Activated naive CD4-positive, alpha-beta T cell treated with Interleukin-2 at 50 U/mL for 16 hours (primary cell): ENCODE measurements at regions not wholly inside any gene's neighbourhood (a gene's known extent, or its start where the extent isn't known, plus 50 kb on each side); places are given as distances from the start of the nearest gene placed in this dataset.

Experiments
- DNase-seq: peaks from one replicate; pipeline ENCODE4 v3.0.0-alpha.2; 2020

DNA sequence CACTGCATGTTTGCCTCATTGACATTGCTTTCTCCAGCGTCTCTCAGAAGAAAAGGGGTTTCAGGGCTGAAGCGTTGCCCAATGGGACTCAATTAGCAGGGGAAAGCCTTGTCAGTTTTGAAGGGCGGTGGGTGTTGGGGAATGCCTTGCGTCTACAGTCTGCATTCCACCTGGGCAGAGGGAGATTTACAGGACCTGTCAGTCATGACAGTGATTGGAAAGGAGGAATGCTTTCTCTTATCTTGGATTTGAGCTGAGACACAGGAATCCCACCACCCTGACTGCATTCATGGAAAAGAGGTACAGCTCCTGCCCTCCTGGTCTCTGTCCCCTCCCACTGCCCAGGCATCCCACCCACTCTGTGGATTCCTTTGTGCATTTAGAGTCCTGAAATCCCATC, 123.9 kb downstream of the ACKR3 start:
- no peak for DNase-seq

DNA sequence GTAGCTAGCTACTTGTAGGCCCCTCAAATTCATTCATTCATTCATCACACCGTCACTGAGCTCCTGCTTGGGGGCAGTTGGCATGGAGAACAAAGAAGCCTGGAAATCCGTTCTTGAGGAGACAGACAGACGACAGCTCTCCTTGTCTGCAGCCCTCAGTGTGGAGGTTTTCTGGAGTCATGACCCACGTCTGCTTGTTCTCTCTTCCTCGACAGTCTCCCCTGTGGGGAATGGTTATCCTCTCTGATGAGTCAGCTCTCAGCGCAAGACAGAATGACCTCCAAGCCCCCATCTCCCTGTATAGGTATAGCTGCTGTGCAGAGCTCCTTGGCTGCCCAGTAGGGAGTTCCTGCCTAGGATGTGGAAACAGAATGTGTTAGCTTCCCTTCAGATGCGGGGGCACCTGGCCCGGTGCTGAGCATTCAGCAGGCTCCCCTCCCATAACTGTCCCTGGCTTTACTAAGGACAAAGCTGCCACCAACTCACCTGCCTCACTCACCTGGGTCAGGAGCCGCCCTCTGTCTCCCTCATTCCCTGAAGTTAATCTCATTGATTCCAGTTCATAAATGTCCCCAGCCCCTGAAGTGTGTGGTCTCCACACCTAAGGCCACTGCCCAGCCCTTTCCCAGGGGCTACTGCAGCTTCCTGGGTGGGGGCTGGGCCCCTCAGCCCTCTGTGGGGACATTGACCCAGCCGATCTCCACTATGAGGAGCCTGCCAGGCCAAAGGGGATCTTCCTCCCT, 124.7 kb downstream of the ACKR3 start:
- DNase-seq, result no peak

DNA sequence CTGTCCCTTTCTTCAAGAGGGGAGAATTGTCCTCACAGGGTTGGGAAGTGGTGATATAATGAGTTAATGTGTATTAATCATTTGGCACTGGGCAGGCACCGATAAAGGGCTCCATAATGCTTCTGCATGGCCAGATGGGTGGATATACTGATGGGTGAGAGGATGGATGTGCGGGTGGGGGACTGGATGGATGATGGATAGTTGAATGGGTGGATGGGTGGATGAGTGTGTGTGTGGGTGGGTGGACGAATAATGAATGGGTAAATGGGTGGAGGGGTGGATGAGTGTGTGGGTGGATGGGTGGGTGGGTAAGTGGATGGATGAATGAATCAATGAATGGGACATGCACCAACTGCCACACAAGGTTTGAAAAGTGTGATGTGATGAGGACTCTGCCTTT, 127.2 kb downstream of the ACKR3 start:
- DNase-seq, result no peak

DNA sequence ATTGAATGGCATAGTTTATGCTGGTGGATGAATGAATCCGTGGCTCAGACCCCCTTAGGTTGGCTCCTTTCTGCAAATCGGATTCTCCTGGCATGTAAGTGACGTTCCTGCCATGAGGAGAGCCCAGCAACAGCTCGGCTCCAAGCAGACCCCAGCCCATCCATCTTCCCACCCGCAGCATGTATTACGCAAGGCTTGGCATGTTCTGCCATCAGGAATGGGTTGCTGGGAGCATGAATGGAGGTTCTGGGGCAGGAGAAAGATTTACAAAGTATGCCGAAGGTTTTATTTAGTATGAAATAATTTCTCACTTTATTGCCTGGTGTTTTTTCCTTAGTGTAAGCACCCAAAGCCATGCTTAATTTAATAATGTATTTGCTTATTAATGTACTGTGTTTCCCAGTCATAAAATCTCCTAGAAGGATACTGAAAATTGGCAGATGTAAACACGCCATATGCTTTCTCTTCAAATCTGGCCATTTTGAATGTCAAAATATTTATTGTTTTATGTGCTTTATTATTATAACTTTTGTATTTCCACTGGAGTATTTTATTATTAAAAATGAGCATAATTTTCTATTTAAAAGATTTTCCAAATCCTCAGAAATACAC, 128.5 kb downstream of the ACKR3 start:
- no peak for DNase-seq

DNA sequence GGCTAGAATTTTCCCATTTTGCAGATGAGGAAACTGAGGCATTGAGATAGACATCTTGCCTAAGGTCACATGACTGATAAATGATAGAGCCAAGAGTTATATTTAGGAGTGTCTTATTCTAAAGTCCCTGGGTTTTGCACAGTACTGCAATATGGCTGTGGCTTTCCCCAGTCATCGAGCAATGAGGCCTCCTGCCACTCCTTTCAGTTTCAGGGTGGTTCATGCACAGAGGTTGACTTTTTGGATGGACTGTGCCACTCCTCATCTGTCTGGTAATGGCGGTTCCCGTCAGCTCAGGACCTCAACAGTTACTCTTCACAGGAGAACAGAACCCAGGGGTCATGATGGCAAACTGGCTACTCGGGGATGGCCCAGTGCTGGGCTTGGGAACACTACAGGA, 131.1 kb downstream of the ACKR3 start:
- no peak for DNase-seq

DNA sequence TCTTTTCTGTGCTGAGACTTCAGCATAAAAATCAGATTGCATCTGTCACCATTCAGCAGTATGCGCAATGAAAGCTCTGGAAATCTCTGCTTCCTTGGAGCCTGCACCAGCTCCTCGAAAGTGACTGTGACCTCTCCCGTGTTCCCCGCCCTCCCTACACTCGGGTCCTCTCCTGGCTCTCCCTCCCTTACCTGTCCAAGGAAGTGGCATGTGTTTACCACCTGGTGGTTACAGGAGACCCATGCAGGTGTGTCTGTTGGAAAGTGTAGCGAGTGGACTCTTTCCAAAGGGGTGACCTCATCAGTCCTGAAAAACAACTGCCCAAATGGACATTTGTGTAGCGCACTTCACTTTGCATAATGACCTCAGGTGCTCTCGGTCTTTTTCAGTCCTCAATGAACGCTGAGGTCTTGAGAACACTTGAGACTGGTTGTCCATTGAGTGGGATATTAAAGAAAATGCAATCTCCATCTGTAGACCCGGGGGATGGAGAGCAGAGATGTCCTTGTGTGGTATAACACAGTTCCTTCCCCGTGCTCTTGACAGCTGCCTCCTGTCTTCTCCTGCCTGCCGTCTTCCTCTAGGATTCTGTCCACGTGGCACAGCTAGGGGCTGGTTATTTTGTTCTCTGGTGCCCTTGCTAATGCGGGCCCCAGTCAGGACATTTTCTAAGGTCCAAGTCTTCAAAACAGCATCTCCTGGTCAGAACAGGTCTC, 133.2 kb downstream of the ACKR3 start:
- no peak for DNase-seq

DNA sequence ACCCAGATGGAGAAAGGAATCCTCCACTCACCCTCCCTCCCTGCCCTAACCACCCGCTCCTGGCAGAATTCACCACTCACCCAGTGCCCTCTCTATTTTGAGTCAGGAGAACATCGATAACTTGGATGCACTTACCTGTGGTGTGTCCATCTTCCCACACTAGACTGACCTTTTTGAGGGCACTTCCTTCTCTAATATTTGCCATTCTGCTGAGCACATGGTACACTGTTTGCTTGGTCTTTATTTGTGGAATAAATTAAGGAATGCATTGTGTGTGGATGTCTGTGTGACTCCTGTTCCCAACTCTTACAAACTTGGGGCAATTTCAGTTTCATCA, 133.7 kb downstream of the ACKR3 start:
- DNase-seq, result no peak

DNA sequence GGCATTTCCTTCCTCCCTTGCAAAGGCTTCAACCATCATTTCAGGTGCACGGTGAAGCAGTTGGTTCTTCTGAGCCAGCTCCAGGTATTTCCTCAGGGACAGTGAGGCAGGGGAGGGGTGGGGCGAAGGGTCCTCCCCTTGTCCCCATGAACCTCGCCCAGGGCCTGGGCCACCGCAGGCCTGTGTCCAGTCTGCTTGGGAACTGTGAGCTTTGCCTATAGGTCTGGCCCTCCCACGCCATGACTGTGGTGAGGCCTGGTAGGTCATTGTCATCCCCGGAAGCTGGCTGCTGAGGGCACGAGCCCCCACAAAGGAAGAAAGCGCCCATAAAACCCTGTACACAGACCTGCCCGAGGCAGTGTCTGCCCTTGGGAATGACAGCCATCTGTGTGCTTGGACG, 134.3 kb downstream of the ACKR3 start:
- DNase-seq, result no peak

DNA sequence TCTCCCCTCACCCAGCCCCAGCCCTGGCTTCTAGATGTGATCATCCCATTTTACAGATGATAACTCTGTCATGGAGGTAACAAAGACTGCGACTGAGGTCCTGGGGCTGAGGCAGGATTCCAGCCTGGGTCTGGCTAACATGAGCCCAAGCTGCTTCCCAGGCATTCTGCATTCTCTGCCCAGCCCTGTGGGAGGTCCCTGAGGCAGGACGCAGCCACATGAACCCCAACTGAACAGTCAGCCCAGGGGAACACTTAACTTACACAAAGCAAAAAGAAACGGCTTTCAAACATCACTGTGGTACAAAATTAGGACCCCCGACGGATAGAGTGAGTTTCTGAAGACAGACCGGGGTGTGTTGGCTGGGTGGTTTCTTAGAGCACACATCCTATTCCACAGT, 135.3 kb downstream of the ACKR3 start:
- DNase-seq, result no peak

DNA sequence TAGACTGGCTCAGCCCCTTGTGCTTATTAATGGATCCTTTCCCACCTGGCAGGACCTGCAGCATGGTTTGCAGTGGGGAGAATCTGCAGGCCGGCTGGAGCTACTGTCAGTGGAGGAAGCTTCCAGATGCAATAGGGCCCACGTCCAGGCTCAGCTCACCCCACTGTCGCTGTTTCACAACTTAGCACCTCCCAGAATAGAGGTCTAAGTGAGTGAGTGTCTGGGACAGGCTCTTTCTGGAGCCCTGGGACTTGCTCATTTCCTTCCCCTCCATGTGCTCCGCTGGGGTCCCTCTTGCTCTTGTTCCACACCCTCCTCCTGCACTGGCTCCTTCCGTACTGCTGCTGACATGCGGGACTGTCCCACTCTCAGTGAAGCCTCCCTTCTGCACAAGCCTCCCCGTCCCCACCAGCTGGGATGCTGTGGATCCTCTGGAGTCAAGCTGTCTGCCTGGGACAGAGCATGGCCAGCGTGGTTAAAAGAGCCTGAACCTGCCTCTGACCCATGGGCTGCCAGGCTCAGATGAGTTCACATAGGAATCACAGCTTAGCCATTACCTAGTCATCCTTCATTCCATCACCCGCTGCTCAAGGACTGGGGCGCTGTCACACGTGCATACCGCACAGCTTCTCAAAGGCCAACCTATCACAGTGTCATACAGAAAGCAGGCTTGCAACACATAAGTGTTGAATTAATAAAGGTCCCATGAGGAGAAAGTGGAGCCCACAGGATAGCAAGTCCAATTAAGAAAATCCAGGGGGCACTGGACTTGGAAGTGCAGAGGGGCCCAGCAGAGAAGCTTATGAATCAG, 135.9 kb downstream of the ACKR3 start:
- no peak for DNase-seq

DNA sequence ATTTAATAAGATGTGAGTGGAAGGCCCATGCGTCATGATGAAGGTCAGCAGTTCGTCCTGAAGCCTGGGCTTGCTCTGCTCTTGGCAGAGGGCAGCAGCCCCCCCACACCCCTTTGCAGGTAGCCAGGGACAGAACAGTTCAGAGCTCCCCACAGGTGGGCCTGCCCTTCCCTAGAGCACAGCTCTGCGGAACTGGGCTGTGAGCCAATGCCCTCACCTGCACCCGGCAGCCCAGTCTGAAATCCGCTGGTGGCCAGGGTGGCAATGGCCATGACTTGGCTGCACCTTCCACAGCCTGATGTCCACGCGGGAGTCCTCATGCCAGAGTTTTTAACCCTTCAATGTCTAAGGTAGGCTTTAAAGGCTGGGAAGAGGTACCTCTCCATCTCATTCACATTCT, 136.7 kb downstream of the ACKR3 start:
- no peak for DNase-seq

DNA sequence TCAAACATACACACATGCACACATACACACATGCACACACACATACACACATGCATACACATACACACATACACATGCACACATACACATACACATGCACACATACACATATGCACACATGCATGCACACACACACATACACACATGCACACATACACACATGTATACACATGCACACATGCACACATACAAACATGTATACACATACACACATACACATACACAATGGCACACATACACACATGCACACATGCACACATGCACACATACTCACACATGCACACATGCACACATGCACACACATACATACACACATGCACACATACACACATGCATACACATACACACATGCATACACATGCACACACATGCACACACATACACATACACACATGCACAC, 137.2 kb downstream of the ACKR3 start:
- no peak for DNase-seq

DNA sequence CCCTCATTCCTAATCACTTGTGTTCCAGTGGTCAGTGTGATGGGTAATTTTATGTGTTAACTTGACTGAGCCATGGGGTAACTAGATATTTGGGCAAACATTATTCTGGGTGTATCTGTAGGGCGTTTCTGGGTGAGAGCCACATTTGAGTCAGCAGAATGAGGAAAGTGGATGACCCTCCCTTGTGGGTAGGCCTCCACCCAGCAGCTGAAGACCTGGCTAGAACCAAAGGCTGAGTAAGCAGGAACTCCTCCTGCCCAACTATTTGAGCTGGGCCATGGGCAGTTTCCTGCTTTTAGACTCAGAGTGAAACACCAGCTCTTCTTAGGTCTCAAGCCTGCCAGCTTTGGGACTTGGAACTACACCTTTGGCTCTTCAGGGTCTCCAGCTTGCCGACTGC, 141.8 kb downstream of the ACKR3 start:
- DNase-seq, result no peak

DNA sequence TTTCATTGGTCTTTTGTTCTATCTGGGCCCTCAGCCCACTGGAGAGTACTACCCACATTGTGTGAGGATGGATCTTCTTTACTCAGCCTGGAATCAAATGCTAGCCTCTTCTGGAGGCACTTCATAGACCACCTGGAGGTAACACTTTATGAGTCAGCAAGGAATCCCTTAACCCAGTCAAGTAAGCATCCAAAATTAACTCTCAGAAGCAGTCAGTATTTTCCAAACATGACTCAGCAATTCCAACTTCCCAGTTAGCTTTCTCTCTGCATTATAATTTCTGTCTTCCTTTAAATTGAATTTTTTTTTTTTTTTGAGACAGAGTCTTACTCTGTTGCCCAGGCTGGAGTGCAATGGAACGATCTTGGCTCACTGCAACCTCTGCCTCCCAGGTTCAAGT, 142.7 kb downstream of the ACKR3 start:
- no peak for DNase-seq

DNA sequence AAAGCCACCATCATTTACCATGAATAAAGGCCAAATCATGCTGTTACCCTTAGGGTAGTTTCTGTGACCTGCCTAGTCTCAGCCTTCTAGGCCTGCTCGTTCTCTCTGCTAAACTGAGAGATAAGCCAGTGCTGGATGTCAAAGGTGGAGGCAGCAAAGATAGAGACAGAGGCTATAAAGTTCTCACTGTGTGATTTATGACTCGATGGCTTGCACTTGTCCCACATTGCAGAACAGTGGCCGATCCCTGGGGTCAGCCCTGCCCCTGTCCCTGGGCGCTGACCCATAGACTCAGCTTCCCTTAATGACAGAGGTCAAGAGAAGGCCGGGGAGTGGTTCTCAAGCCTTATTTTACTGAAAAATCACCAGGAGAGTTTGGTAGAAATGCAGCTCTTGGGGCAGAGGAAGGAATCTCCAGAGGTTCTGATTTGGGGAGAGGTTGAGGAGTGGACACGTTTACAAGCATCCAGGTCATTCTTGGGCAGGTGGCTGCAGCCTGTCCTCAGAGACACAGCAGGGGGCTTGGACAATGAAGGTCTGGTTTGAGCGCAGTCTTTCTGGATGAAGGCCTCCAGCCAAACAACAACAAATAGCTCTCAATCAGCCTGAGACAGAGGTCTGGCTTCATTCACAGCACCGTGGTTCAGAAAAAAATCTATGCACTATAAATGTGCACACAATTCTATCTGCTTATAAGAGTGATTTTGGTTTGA, 143.5 kb downstream of the ACKR3 start:
- DNase-seq, result no peak

DNA sequence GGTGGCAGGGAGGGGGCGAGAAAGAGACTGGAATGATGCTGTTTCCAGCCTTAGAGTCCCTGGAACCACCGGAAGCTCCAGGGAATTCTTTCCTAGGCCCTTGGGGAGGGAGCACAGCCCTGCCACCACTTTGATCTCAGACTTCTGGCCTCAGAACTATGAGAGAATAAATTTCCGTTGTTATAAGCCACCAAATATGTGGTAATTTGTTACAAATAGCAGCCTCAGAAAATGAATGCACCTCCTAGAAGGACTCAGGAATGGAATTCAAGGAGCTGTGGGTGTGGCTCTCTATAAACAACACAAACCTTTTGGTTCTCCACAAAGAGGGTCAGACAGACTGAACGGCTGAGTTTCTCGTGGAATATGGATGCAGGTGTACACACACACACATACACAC, 144.5 kb downstream of the ACKR3 start:
- no peak for DNase-seq

DNA sequence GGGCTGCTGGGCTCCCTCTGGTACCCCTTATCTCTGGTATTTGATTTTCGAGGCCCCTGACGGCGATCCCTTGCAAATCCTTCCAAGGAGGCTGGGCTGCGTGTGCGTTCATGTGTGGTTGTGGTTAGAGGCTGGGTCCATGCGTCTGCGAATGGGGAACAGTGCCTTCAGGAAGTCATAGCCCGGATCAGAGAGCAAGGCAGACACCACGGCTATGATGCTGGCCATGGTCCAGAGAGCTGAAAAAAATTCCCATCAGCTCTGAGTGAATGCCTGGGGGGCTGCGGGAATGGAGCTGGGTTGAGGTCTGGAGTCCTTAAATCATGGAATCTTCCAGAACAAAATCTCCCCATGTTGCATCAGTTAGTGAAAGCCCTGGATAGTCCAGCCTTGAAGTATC, 145.5 kb downstream of the ACKR3 start:
- DNase-seq, result no peak

DNA sequence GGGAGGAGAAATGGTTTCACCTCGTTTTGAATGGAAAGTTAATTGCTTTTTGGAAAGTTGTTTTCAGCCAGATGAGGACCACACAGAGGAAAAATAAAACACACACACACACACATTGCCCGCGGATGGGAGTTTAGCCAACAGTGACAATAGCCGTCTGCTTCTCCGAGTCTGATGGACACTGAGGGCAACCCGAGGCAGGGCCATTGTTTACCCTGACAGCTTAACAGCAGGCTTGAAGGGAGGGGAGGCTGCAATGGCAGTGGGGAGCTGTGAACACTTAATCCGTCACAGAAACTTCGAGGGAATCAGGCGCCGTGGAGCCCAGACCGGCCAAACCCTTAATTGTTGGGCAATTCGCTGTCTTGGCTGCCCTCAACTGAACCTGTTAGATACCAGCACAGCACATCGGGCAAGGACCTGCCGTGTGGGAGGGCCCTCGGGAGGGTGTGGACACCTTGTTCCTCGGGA, 145.9 kb downstream of the ACKR3 start:
- DNase-seq, result no peak

DNA sequence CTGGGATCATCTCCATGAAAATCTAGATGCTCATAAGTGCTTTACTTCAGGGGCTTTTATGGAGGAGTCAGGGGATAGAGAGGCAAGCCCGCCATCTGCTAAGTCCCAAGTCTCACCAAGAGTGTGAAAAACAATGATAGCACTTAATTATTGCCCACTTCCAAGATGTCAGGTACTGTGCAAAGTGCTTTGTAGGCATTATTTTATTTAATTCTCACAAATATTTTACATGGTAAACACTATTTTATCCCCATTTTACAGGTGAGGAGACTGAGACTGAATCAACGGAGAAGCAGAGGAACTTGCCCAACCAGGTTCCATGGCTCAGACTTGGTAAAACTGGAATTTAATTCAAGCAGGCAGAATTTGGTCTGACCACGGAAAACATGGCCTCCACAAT, 147.5 kb downstream of the ACKR3 start:
- DNase-seq, result no peak

DNA sequence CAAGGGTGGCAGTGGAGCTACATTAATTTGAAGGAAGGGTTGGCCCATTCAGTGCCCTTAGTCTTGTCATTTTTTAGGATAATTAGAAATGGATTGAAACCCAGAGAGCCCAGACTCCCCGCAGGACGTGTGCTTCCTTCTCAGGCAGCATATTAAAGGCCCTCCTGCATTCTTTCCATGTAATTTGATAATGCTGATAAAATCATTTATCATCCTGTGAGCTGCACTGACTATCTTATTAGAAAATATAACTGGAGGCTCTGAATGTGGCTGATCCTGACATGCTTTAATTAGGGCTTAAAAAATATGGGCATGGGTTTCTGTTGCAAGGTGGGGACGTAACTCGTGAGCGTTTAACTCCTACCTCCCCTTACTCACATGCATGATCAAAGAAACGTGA, 148.1 kb downstream of the ACKR3 start:
- no peak for DNase-seq

DNA sequence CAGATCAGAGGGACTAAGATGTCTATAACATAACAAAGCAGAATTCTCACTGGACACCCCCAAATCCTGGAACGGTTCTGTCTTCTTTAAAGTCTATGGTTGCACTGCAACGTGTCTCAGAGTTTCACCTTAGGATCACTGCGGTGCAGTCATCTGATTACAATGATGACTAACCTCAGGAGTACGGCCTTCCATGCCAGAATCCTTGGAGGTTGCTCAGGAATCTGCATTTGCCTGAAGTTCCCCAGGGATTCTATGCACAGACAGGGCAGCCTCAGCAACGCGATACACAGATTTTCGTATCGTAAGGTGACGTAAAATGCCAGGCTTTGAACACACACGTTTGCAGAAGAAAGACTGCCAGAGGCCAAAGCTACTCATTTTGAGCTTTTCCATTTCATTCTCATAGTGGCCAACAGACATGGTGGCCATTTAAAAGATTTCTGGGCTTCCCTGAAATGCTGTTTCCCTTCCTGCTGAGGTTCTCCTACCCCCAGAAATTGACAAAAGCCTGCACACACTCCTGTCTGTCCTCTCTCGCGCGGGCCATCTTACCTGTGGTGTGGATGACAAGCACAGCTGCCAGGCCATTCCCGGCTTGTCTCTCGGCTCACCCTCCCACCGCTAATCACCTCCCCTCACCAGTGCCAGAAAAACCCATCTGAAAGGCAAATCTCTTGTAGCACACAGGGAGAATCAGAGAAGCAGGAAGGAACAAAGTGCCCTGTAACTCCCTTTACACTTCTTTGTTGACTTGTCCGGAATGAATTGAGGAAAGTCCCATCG, 148.8 kb downstream of the ACKR3 start:
- no peak for DNase-seq

DNA sequence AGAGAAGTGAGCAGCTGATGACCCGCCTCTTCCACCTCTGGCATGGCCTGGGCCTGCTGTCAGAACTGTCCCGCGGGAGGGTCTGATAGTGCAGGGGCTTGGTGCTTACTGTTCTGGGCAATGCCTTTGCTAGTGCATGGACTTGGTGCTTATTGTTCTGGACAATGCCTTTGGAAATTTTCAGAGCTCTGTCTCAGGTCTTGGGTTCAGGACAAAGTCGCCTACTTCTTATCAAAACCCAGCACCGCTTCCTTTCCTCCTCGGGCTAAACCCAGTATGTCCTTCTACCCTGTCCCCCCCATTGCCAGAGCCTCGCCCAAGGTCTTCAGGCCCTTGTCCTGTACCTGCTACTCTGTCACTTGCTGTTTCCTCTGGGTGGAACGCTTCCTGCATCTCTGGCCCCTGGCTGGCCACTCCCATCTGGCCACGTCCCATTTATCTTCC, 149.6 kb downstream of the ACKR3 start:
- DNase-seq, result no peak
